GM23338 (cell line): ENCODE measurements at regions not wholly inside any gene's neighbourhood (a gene's known extent, or its start where the extent isn't known, plus 50 kb on each side); places are given as distances from the start of the nearest gene placed in this dataset.

Experiments used
- ATAC-seq: fragments of 200-7000 bp; cut with Tn5 transposase; 3 replicates; pipeline ENCODE4 v1.9.1; 2020
- DNase-seq: peaks from one replicate; pipeline ENCODE4 v3.0.0-alpha.2; 2015; ENCODE audit warnings: low spot score
- H2AFZ ChIP-seq: fragments of 200-600 bp; sonication (generic); 2 replicates; pipeline ENCODE4 v1.8.0; 2016; ENCODE audit warnings: antibody characterized with exemption, mild to moderate bottlenecking, moderate library complexity
- H3F3A ChIP-seq: fragments of 200-600 bp; sonication (generic); replicated peaks from 2 replicates; pipeline ENCODE4 v1.8.0; 2017; ENCODE audit warnings: antibody characterized with exemption, mixed run types, low read depth
- H3K27ac ChIP-seq: fragments of 200-600 bp; sonication (generic); 2 replicates; pipeline ENCODE4 v1.6.1; 2016; ENCODE audit warnings: low read depth
- H3K27me3 ChIP-seq: fragments of 200-600 bp; sonication (generic); 2 replicates; pipeline ENCODE4 v1.8.0; 2016; ENCODE audit warnings: mild to moderate bottlenecking, mixed run types, moderate library complexity; ENCODE audit not compliant: insufficient read depth
- H3K36me3 ChIP-seq: fragments of 200-600 bp; sonication (generic); 2 replicates; pipeline ENCODE4 v1.8.0; 2016; ENCODE audit warnings: mild to moderate bottlenecking; ENCODE audit not compliant: insufficient read depth
- H3K4me1 ChIP-seq: fragments of 200-600 bp; sonication (generic); 2 replicates; pipeline ENCODE4 v1.8.0; 2016; ENCODE audit warnings: mild to moderate bottlenecking, moderate library complexity; ENCODE audit not compliant: insufficient read depth
- H3K4me2 ChIP-seq: fragments of 200-600 bp; sonication (generic); 2 replicates; pipeline ENCODE4 v1.7.1; 2017; ENCODE audit warnings: mixed run types
- H3K4me3 ChIP-seq: fragments of 200-600 bp; sonication (generic); 2 replicates; pipeline ENCODE4 v1.6.1; 2016; ENCODE audit warnings: mixed run types
- H3K79me2 ChIP-seq: fragments of 200-600 bp; sonication (generic); replicated peaks from 2 replicates; pipeline ENCODE4 v1.8.0; 2017; ENCODE audit warnings: mild to moderate bottlenecking; ENCODE audit not compliant: insufficient read depth
- H3K9me2 ChIP-seq: fragments of 200-600 bp; sonication (generic); 2 replicates; pipeline ENCODE4 v1.8.0; 2017; ENCODE audit not compliant: insufficient read depth
- H4K20me1 ChIP-seq: fragments of 200-600 bp; sonication (generic); replicated peaks from 2 replicates; pipeline ENCODE4 v1.8.0; 2017; ENCODE audit warnings: mild to moderate bottlenecking; ENCODE audit not compliant: insufficient read depth
- H3K27ac Mint-ChIP-seq: 2 replicates; pipeline ENCODE4 v1.8.0; 2020; ENCODE audit warnings: inconsistent platforms, mild to moderate bottlenecking, moderate library complexity, mixed read lengths
- H3K27me3 Mint-ChIP-seq: 3 replicates; pipeline ENCODE4 v1.8.0; 2022; ENCODE audit warnings: low read depth, mild to moderate bottlenecking, moderate library complexity, mixed read lengths, inconsistent platforms; ENCODE audit not compliant: insufficient read depth, poor library complexity
- H3K36me3 Mint-ChIP-seq: 3 replicates; pipeline ENCODE4 v1.8.0; 2021; ENCODE audit warnings: low read depth, mild to moderate bottlenecking, inconsistent platforms, moderate library complexity, mixed read lengths
- H3K4me1 Mint-ChIP-seq: 3 replicates; pipeline ENCODE4 v1.8.0; 2020; ENCODE audit warnings: mild to moderate bottlenecking, inconsistent platforms, mixed read lengths
- H3K4me3 Mint-ChIP-seq: 3 replicates; pipeline ENCODE4 v1.8.0; 2021; ENCODE audit warnings: moderate library complexity, mild to moderate bottlenecking, inconsistent platforms, mixed read lengths
- H3K9me3 Mint-ChIP-seq: 3 replicates; pipeline ENCODE4 v1.8.0; 2020; ENCODE audit warnings: moderate library complexity, mild to moderate bottlenecking, inconsistent platforms, mixed read lengths
- CREB1 ChIP-seq: fragments of 250-450 bp; sonication (Bioruptor Pico); IDR thresholded peaks from 2 replicates; pipeline ENCODE4 v1.5.0; 2020; ENCODE audit warnings: low read depth, mild to moderate bottlenecking, moderate library complexity
- EZH2phosphoT487 ChIP-seq: fragments of 200-600 bp; sonication (generic); IDR thresholded peaks from one replicate; pipeline ENCODE4 v1.8.1; 2018; ENCODE audit warnings: antibody characterized with exemption; ENCODE audit not compliant: unreplicated experiment
- JUNB ChIP-seq: IDR thresholded peaks from one replicate; pipeline ENCODE4 v1.6.1; 2016; ENCODE audit warnings: antibody characterized with exemption; ENCODE audit not compliant: unreplicated experiment
- POLR2AphosphoS5 ChIP-seq: IDR thresholded peaks from 2 replicates; pipeline ENCODE4 v1.6.1; 2016; ENCODE audit warnings: antibody characterized with exemption, low read depth
- STAT1 ChIP-seq: IDR thresholded peaks from one replicate; pipeline ENCODE4 v1.6.1; 2016; ENCODE audit warnings: antibody characterized with exemption; ENCODE audit not compliant: unreplicated experiment
- ZNF114 ChIP-seq: fragments of 250-450 bp; sonication (Bioruptor Pico); IDR thresholded peaks from 2 replicates; pipeline ENCODE4 v1.5.0; 2020; ENCODE audit warnings: mild to moderate bottlenecking, moderate library complexity
- ZNF331 ChIP-seq: fragments of 250-450 bp; sonication (Bioruptor Pico); IDR thresholded peaks from 2 replicates; pipeline ENCODE4 v1.5.0; 2020; ENCODE audit warnings: low read depth, mild to moderate bottlenecking, moderate library complexity
- TF ChIP-seq, protein P1 (sequence below): IDR thresholded peaks from one replicate; pipeline ENCODE4 v1.6.1; 2018; ENCODE audit warnings: antibody characterized with exemption; ENCODE audit not compliant: unreplicated experiment
- TF ChIP-seq, protein P2 (sequence below): fragments of 250-450 bp; sonication (Bioruptor Pico); IDR thresholded peaks from 2 replicates; pipeline ENCODE4 v1.5.0; 2020; ENCODE audit warnings: mild to moderate bottlenecking, moderate library complexity
- TF ChIP-seq, protein P3 (sequence below), 2 experiments: fragments of 200-600 bp in 1 of 2; sonication (generic) in 1 of 2; conservative IDR thresholded peaks; 2 replicates each; pipeline versions ENCODE4 v1.5.1 to v1.6.1; 2016 to 2017; ENCODE audit warnings: antibody characterized with exemption in 2 of 2, low read depth in 2 of 2, mild to moderate bottlenecking in 2 of 2, moderate library complexity in 1 of 2

DNA sequence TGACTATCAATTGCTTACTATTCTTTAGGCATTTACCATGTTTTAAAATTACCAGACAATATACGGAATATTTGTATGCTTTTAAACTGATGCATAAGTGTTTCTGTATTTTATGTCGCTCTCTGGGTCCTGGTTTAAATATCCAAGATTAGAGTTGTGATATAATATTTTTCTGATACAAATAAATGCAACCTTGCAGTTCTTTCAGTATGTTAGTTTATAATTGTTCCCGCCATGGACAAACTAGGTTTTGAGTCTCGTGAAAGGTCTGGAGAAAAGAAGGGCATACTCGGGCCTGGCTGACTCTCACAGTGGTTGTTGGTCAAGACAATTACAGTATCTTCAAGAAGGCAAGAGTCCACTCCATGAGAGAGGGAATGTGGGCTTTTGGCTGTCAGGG, 72.6 kb upstream of the AJAP1 start:
- Histone ChIP-seq H3K36me3 (peaks cover 11% of the 10 kb centered on the region; the same call in 1 of the 2 replicates), H3K4me2 (no peak overlapping the region), H3F3A (no peaks in the 10 kb centered on the region), H3K27me3 (no peaks in the 10 kb centered on the region), H4K20me1 (no peaks in the 10 kb centered on the region), H3K79me2 (no peaks in the 10 kb centered on the region), H3K9me2 (no peaks in the 10 kb centered on the region), H3K4me1 (no peaks in the 10 kb centered on the region), H2AFZ (no peak overlapping the region), H3K4me3 (no peak overlapping the region), H3K27ac (no peak overlapping the region)
- Mint-ChIP-seq H3K9me3 (peaks cover 65% of the 10 kb centered on the region), H3K27me3 (peaks cover 3% of the 10 kb centered on the region), H3K27ac (no peak overlapping the region), H3K4me3 (no peak overlapping the region), H3K36me3 (peaks cover 3% of the 10 kb centered on the region; the same call in 2 of the 3 replicates), H3K4me1 (no peaks in the 10 kb centered on the region)
- ATAC-seq (no peak), DNase-seq (no peak)
- TF ChIP-seq ZNF331 (CRISPR knock-in tag), result no peak
- TF ChIP-seq, protein P1, sequence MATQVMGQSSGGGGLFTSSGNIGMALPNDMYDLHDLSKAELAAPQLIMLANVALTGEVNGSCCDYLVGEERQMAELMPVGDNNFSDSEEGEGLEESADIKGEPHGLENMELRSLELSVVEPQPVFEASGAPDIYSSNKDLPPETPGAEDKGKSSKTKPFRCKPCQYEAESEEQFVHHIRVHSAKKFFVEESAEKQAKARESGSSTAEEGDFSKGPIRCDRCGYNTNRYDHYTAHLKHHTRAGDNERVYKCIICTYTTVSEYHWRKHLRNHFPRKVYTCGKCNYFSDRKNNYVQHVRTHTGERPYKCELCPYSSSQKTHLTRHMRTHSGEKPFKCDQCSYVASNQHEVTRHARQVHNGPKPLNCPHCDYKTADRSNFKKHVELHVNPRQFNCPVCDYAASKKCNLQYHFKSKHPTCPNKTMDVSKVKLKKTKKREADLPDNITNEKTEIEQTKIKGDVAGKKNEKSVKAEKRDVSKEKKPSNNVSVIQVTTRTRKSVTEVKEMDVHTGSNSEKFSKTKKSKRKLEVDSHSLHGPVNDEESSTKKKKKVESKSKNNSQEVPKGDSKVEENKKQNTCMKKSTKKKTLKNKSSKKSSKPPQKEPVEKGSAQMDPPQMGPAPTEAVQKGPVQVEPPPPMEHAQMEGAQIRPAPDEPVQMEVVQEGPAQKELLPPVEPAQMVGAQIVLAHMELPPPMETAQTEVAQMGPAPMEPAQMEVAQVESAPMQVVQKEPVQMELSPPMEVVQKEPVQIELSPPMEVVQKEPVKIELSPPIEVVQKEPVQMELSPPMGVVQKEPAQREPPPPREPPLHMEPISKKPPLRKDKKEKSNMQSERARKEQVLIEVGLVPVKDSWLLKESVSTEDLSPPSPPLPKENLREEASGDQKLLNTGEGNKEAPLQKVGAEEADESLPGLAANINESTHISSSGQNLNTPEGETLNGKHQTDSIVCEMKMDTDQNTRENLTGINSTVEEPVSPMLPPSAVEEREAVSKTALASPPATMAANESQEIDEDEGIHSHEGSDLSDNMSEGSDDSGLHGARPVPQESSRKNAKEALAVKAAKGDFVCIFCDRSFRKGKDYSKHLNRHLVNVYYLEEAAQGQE, result no peak

DNA sequence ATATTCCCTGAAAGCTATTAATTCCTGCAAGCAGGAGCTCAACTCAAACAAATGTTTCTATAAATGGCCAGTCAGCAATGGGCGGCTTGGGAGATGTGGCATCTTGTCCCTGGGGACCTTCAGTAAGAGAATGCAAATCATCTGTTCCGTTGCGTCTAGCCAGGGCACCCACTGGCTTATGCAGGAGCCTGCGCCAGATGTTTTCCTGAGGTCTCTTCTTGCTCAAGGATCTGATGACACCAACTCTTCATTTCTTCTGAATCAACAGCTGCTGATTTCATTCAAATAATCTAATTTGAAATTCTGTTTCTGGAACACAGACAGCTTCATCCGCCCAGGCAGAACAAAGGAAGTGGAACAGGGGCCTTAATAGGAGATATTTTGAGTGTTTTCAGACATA, 70.0 kb upstream of the AJAP1 start:
- Histone ChIP-seq H2AFZ (no peak overlapping the region), H3F3A (no peaks in the 10 kb centered on the region), H4K20me1 (no peaks in the 10 kb centered on the region), H3K79me2 (no peaks in the 10 kb centered on the region), H3K4me2 (no peak overlapping the region), H3K4me3 (no peak overlapping the region), H3K27me3 (no peaks in the 10 kb centered on the region), H3K4me1 (no peaks in the 10 kb centered on the region), H3K36me3 (peaks cover 6% of the 10 kb centered on the region; the same call in 1 of the 2 replicates), H3K9me2 (no peaks in the 10 kb centered on the region), H3K27ac (no peak overlapping the region)
- peaks cover 3% of the 10 kb centered on the region for H3K27me3 Mint-ChIP-seq
- H3K27ac Mint-ChIP-seq, result no peak overlapping the region
- no peaks in the 10 kb centered on the region for H3K4me1 Mint-ChIP-seq
- H3K4me3 Mint-ChIP-seq, result no peak overlapping the region
- peaks cover 39% of the 10 kb centered on the region for H3K9me3 Mint-ChIP-seq
- peaks cover 3% of the 10 kb centered on the region; the same call in 1 of the 3 replicates for H3K36me3 Mint-ChIP-seq
- ATAC-seq (no peak), DNase-seq (no peak)
- TF ChIP-seq EZH2phosphoT487 (no peak), STAT1 (no peak), ZNF331 (CRISPR knock-in tag) (no peak), POLR2AphosphoS5 (no peak), JUNB (no peak), CREB1 (CRISPR knock-in tag) (no peak), ZNF114 (CRISPR knock-in tag) (no peak)
- TF ChIP-seq, protein P2, sequence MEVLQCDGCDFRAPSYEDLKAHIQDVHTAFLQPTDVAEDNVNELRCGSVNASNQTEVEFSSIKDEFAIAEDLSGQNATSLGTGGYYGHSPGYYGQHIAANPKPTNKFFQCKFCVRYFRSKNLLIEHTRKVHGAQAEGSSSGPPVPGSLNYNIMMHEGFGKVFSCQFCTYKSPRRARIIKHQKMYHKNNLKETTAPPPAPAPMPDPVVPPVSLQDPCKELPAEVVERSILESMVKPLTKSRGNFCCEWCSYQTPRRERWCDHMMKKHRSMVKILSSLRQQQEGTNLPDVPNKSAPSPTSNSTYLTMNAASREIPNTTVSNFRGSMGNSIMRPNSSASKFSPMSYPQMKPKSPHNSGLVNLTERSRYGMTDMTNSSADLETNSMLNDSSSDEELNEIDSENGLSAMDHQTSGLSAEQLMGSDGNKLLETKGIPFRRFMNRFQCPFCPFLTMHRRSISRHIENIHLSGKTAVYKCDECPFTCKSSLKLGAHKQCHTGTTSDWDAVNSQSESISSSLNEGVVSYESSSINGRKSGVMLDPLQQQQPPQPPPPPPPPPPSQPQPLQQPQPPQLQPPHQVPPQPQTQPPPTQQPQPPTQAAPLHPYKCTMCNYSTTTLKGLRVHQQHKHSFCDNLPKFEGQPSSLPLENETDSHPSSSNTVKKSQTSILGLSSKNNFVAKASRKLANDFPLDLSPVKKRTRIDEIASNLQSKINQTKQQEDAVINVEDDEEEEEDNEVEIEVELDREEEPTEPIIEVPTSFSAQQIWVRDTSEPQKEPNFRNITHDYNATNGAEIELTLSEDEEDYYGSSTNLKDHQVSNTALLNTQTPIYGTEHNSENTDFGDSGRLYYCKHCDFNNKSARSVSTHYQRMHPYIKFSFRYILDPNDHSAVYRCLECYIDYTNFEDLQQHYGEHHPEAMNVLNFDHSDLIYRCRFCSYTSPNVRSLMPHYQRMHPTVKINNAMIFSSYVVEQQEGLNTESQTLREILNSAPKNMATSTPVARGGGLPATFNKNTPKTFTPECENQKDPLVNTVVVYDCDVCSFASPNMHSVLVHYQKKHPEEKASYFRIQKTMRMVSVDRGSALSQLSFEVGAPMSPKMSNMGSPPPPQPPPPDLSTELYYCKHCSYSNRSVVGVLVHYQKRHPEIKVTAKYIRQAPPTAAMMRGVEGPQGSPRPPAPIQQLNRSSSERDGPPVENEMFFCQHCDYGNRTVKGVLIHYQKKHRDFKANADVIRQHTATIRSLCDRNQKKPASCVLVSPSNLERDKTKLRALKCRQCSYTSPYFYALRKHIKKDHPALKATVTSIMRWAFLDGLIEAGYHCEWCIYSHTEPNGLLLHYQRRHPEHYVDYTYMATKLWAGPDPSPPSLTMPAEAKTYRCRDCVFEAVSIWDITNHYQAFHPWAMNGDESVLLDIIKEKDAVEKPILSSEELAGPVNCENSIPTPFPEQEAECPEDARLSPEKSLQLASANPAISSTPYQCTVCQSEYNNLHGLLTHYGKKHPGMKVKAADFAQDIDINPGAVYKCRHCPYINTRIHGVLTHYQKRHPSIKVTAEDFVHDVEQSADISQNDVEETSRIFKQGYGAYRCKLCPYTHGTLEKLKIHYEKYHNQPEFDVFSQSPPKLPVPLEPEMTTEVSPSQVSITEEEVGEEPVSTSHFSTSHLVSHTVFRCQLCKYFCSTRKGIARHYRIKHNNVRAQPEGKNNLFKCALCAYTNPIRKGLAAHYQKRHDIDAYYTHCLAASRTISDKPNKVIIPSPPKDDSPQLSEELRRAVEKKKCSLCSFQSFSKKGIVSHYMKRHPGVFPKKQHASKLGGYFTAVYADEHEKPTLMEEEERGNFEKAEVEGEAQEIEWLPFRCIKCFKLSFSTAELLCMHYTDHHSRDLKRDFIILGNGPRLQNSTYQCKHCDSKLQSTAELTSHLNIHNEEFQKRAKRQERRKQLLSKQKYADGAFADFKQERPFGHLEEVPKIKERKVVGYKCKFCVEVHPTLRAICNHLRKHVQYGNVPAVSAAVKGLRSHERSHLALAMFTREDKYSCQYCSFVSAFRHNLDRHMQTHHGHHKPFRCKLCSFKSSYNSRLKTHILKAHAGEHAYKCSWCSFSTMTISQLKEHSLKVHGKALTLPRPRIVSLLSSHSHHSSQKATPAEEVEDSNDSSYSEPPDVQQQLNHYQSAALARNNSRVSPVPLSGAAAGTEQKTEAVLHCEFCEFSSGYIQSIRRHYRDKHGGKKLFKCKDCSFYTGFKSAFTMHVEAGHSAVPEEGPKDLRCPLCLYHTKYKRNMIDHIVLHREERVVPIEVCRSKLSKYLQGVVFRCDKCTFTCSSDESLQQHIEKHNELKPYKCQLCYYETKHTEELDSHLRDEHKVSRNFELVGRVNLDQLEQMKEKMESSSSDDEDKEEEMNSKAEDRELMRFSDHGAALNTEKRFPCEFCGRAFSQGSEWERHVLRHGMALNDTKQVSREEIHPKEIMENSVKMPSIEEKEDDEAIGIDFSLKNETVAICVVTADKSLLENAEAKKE, result no peak
- TF ChIP-seq, protein P3, sequence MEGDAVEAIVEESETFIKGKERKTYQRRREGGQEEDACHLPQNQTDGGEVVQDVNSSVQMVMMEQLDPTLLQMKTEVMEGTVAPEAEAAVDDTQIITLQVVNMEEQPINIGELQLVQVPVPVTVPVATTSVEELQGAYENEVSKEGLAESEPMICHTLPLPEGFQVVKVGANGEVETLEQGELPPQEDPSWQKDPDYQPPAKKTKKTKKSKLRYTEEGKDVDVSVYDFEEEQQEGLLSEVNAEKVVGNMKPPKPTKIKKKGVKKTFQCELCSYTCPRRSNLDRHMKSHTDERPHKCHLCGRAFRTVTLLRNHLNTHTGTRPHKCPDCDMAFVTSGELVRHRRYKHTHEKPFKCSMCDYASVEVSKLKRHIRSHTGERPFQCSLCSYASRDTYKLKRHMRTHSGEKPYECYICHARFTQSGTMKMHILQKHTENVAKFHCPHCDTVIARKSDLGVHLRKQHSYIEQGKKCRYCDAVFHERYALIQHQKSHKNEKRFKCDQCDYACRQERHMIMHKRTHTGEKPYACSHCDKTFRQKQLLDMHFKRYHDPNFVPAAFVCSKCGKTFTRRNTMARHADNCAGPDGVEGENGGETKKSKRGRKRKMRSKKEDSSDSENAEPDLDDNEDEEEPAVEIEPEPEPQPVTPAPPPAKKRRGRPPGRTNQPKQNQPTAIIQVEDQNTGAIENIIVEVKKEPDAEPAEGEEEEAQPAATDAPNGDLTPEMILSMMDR (conservative IDR thresholded peaks at IDR 0.05; ENCODE audit: low read depth in 2 of 2), result no peak
